ENCODE measurements at regions not wholly inside any gene's neighbourhood (a gene's known extent, or its start where the extent isn't known, plus 50 kb on each side); places are given as distances from the start of the nearest gene placed in this dataset.

GRCh38 chr1:37148663-37149062 lies 114.3 kb upstream of the GRIK3 start:
- no peak for TF ChIP-seq CTCF (IDR thresholded peaks at IDR 0.05)
- TF ChIP-seq EZH2 (IDR thresholded peaks at IDR 0.05; ENCODE audit: borderline replicate concordance, insufficient read depth, low read depth, low read length, poor library complexity, severe bottlenecking) = no peak
